Upper lobe of left lung (tissue), 4 donors: ENCODE measurements at regions not wholly inside any gene's neighbourhood (a gene's known extent, or its start where the extent isn't known, plus 50 kb on each side); places are given as distances from the start of the nearest gene placed in this dataset.

Source experiments
- CTCF ChIP-seq, 6 experiments: fragments of 450-650 bp in 4 of 6; fragments of 200-600 bp in 2 of 6; sonication (generic) in 2 of 6; IDR thresholded peaks; one replicate each; pipeline ENCODE4 v1.5.1; 2016 to 2019; ENCODE audit warnings: antibody characterized with exemption in 6 of 6
- POLR2AphosphoS5 ChIP-seq, 2 donors: sonication (generic); formaldehyde crosslinking; IDR thresholded peaks; one replicate each; pipeline ENCODE4 v1.5.1; 2017; ENCODE audit warnings: antibody characterized with exemption in 2 of 2

- no peak for TF ChIP-seq CTCF (IDR thresholded peaks at IDR 0.05)
- TF ChIP-seq POLR2AphosphoS5 (IDR thresholded peaks at IDR 0.05), result peak; percentile 96 to 98
Measured at GRCh38 chr13:44237276-44237767, 136.3 kb upstream of the SERP2 start.
